WERI-Rb-1 (cell line): ENCODE measurements at regions not wholly inside any gene's neighbourhood (a gene's known extent, or its start where the extent isn't known, plus 50 kb on each side); places are given as distances from the start of the nearest gene placed in this dataset.
"Not testable (repeated sequence)": the region's sequence is repeated elsewhere in the genome, so short reads cannot be mapped to it uniquely, and the experiment has no call there.

Experiments used
- DNase-seq: peaks from one replicate; pipeline ENCODE4 v3.0.0-alpha.2; 2020
- H3K27ac ChIP-seq: fragments of 250-450 bp; sonication (Bioruptor Pico); 2 replicates; pipeline ENCODE4 v1.5.1; 2020; ENCODE audit warnings: mild to moderate bottlenecking, moderate library complexity
- H3K27me3 ChIP-seq: fragments of 250-450 bp; sonication (Bioruptor Pico); 2 replicates; pipeline ENCODE4 v1.5.1; 2021; ENCODE audit warnings: mild to moderate bottlenecking, low read depth, moderate library complexity; ENCODE audit not compliant: insufficient read depth, severe bottlenecking
- H3K36me3 ChIP-seq: fragments of 250-450 bp; sonication (Bioruptor Pico); 2 replicates; pipeline ENCODE4 v1.5.1; 2020; ENCODE audit warnings: mild to moderate bottlenecking, moderate library complexity
- H3K4me3 ChIP-seq: 2 replicates; pipeline ENCODE4 v1.5.1; 2011; ENCODE audit warnings: low read depth, mild to moderate bottlenecking, control low read depth, low read length
- H3K9me3 ChIP-seq: fragments of 250-450 bp; sonication (Bioruptor Pico); 2 replicates; pipeline ENCODE4 v1.5.1; 2021; ENCODE audit warnings: mild to moderate bottlenecking, moderate library complexity; ENCODE audit not compliant: severe bottlenecking
- CTCF ChIP-seq: IDR thresholded peaks from 2 replicates; pipeline ENCODE4 v1.5.1; 2011; ENCODE audit warnings: low read depth, mild to moderate bottlenecking, control low read depth, inconsistent platforms, low read length

- Histone ChIP-seq H3K27ac (no peak overlapping the region), H3K36me3 (no peaks in the 10 kb centered on the region), H3K4me3 (no peak overlapping the region), H3K27me3 (peaks cover 94% of the 10 kb centered on the region), H3K9me3 (no peaks in the 10 kb centered on the region)
- TF ChIP-seq CTCF = no peak
- DNase-seq = no peak
Measured at GRCh38 chr4:187084701-187085100, 361.0 kb upstream of the FAT1 start.

- H3K9me3 ChIP-seq = no peaks in the 10 kb centered on the region
- H3K27ac ChIP-seq = no peak overlapping the region
- H3K4me3 ChIP-seq = no peak overlapping the region
- H3K36me3 ChIP-seq = no peaks in the 10 kb centered on the region
- DNase-seq = no peak
- peaks cover 96% of the 10 kb centered on the region for H3K27me3 ChIP-seq
- no peak for TF ChIP-seq CTCF
Measured at GRCh38 chr4:187085339-187085738, 361.7 kb upstream of the FAT1 start.

GRCh38 chr4:187086151-187086550, 362.5 kb upstream of the FAT1 start:
- peaks cover 94% of the 10 kb centered on the region for H3K27me3 ChIP-seq
- no peak for DNase-seq
- H3K36me3 ChIP-seq = no peaks in the 10 kb centered on the region
- no peak for TF ChIP-seq CTCF
- H3K9me3 ChIP-seq = no peaks in the 10 kb centered on the region
- no peak overlapping the region for H3K4me3 ChIP-seq
- no peak overlapping the region for H3K27ac ChIP-seq

GRCh38 chr4:187088070-187088799, 364.6 kb upstream of the FAT1 start:
- Histone ChIP-seq H3K4me3 (no peak overlapping the region), H3K27me3 (peaks cover 95% of the 10 kb centered on the region), H3K9me3 (no peaks in the 10 kb centered on the region), H3K36me3 (no peaks in the 10 kb centered on the region), H3K27ac (no peak overlapping the region)
- no peak for DNase-seq
- no peak for TF ChIP-seq CTCF

- Histone ChIP-seq H3K27me3 (peaks cover 89% of the 10 kb centered on the region), H3K36me3 (no peaks in the 10 kb centered on the region), H3K9me3 (no peaks in the 10 kb centered on the region), H3K27ac (no peak overlapping the region), H3K4me3 (no peak overlapping the region)
- no peak for DNase-seq
- no peak for TF ChIP-seq CTCF
Measured at GRCh38 chr4:187090401-187090800, 366.7 kb upstream of the FAT1 start.

GRCh38 chr4:187090832-187091231, 367.2 kb upstream of the FAT1 start:
- peaks cover 89% of the 10 kb centered on the region for H3K27me3 ChIP-seq
- H3K4me3 ChIP-seq, DNase-seq, H3K9me3 ChIP-seq, H3K27ac ChIP-seq, H3K36me3 ChIP-seq: not testable (repeated sequence)
